HG03175 (cell line): ENCODE measurements at regions not wholly inside any gene's neighbourhood (a gene's known extent, or its start where the extent isn't known, plus 50 kb on each side); places are given as distances from the start of the nearest gene placed in this dataset.

ENCODE experiments used
- ATAC-seq: cut with Tn5 transposase; IDR thresholded peaks from one replicate; pipeline ENCODE4 v1.9.1; 2021; ENCODE audit warnings: mild to moderate bottlenecking, moderate library complexity; ENCODE audit not compliant: unreplicated experiment

- ATAC-seq = no peak
Measured at GRCh38 chr4:138085736-138086305, 156.3 kb downstream of the SLC7A11 start.

DNA sequence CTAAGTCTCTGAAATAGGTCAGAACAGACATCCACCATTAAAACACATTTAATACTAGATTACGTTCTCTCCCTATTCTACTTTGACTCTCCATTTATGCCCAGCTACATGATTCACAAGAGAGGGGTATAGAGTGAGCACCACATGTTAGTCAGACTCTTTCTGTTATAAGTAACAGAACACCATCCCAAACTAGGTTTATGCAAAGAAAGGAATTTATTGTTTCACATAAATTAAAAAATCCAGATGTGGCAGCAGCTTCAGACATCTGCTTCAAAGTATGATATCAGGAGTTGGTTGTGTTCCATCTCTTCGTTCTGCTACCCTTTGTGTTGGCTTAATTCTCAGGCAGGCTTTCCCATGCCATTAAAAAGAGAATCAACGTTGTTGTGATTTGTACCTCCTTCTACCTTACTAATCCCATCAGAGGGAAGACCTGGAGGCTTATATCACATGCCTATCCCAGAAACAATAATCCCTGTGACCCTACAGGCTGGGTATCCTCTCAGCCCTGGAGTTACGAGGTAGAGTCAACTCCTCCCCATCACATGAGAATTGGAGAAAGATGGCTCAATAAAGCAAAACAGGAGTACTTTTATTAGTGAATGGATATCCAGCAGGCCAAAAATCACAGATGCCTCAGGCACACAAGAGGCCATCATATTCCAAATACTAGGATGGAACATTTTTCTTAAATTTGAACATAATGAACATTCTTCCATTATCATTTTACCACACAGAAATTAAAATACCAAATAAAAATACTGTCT lies 163.2 kb downstream of the SLC7A11 start:
- ATAC-seq = no peak

GRCh38 chr4:138078253-138078652 lies 163.9 kb downstream of the SLC7A11 start:
- no peak for ATAC-seq

GRCh38 chr4:138076561-138076960 lies 165.6 kb downstream of the SLC7A11 start:
- no peak for ATAC-seq

DNA sequence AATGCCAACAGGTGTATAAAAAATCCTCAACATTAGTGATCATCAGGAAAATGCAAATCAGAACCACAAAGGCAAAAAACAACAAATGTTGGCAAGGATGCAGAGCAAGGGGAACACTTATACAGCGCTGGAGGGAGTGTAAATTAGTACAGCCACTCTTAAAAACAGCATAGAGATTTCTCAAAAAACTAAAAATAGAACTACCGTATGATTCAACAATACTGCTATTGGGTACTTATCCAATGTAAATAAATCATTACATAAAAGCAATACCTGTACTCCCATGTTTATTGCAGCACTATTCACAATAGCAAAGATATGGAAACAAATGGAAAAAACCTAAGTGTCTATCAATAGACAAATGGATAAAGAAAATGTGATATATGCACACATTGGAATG lies 171.3 kb downstream of the SLC7A11 start:
- no peak for ATAC-seq

- no peak for ATAC-seq
Measured at GRCh38 chr4:138063581-138063980, 178.6 kb downstream of the SLC7A11 start.

DNA sequence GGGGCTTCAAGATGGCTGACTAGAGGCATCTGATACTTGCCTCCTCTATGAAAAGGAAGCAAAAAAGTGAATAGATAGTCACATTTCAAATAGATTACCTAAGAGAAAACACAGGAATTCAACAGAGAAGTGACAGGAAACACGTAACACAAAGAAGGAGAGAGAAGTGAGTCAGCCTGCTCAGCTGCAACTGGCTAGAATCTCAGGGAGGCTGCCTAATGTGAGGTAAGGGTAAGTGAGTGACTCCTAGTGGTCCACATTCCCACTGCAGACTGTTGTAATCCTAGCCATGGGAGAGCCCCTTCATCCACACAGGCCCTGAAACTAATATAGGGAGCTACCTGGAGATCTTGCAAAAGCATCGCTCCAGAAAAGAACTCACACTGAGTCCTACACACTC lies 179.2 kb downstream of the SLC7A11 start:
- ATAC-seq = no peak

DNA sequence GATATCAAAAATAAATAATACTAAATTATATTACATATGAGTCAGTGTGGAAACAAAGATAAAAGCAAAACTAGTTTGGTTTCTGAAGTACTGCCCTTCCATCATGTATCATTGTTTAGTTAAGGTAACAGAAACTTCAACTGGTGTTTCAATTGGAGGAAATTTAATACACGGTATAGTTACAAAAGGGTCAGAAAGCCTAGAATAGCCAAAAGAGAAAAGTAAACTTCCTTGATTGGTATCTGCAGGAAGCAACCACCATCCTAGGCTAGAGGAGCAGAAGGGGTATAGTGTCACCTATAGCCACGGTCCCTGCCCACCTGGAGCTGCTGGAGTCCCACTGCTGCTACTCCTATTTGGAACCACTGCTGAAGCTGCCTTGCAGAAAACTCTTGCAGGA lies 185.6 kb downstream of the SLC7A11 start:
- no peak for ATAC-seq

GRCh38 chr4:138055890-138056289 lies 186.3 kb downstream of the SLC7A11 start:
- no peak for ATAC-seq

DNA sequence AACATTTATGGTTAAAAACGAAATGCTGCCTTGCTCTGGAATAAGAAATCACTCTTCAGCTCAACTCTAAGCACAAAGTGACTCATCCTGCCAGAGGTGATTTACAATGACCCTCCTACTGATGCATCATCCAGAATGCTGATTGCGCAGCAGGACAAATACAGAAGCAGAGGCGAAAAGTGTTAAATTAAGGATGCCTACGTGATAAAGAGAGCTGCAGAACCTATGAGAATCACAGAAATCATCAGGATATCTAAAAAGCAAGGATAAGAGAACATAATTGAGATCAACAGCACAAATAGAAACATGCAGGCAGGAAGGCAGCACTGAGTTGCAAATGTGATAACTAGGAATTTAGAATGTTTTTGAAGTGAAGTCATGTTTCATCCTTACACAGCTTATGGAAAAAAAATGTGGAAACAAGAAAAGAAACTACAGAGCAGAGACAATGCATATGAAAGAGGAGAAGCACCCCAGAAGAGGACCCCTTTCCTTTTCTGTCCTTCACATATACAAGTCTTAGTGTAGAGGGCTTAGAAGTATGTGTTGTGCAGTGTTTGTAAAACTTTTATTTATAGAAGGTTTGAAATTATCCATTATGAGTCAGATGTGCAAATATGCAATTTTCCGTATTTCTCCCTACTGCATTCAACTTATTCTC lies 188.4 kb downstream of the SLC7A11 start:
- no peak for ATAC-seq

DNA sequence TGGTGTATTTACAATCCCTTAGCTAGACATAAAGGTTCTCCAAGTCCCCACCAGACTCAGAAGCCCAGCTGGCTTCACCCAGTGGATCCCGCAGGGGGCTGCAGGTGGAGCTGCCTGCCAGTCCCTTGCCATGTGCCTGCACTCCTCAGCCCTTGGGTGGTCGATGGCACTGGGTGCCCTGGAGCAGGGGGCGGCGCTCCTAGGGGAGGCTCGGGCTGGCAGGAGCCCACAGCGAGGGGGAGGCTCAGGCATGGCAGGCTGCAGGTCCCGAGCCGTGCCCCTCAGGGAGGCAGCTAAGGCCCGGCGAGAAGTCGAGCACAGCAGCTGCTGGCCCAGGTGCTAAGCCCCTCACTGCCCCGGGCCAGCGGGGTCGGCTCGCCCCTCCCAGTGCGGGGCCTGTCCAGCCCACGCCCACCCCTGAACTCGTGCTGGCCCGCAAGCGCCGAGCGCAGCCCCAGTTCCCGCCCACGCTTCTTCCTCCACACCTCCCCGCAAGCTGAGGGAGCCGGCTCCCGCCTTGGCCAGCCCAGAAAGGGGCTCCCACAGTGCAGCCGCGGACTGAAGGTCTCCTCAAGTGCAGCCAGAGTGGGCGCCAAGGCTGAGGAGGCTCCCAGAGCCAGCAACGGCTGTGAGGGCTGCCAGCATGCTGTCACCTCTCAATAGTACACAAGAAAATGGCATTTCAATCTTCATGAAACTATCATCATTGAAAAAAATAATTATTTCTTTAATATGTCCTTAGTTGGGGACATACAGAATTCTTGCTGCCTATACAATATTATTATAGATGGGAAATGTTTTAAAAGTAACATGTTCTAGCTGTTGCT lies 189.1 kb downstream of the SLC7A11 start:
- no peak for ATAC-seq

GRCh38 chr4:138051157-138051556 lies 191.0 kb downstream of the SLC7A11 start:
- no peak for ATAC-seq

DNA sequence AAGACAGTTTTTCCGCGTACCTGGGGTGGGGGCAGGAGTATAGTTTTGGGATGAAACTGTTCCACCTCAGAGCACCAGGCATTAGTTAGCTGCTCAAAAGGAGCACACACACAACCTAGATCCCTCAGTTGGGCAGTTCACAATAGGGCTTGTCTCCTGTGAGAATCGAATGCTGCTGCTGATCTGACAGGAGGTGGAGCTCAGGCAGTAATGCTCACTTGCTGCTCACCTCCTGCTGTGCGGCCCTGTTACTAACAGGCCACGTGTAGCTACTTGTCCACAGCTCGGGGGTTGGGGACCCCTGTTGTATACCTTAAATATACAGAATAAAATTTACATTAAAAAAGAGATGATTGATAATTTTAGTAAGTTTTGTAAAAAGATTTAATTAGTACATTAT lies 191.5 kb downstream of the SLC7A11 start:
- ATAC-seq = no peak

DNA sequence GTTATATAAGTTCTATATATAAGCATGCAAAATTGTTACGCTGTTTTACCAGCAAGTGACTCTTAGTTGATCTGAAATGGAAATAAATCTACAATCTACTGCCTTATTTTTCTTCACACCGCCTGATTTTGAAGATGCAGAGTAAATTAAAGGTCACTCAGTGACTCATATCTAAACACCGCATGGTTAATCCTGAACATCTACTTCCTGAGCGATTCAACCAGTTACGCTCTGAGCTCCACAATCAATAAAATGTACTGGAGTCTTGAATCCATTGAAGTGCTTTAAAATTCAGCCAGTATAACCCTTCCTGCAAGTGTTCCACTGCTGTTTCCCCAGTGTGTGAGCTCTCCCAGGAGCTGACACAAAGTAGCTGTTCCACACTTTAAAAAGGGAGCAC lies 192.8 kb downstream of the SLC7A11 start:
- no peak for ATAC-seq

GRCh38 chr4:138047290-138047689 lies 194.9 kb downstream of the SLC7A11 start:
- no peak for ATAC-seq

- ATAC-seq = no peak
Measured at GRCh38 chr4:138045036-138045435, 197.1 kb downstream of the SLC7A11 start.

- ATAC-seq = no peak
Measured at GRCh38 chr4:138039010-138039409, 203.1 kb downstream of the SLC7A11 start.

DNA sequence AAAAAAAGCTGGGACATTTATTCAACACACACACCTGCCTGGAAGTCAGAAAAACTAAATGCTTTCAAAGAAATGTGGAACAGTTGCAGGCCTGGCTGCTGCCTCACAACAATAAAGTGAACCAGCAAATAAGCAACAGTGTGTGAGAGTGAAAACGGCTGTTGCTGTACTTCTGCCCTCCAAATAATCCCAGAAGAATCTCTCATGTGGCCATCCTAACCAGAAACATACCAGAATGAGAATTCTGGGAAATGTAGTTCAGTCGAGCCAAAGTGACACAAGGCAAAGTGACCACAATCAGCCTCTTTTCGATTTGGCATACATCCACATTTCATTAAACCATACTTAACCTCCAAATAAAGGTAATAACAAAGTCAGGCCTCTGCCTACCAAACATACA lies 204.5 kb downstream of the SLC7A11 start:
- ATAC-seq = no peak

- peak; percentile 100 for ATAC-seq
Measured at GRCh38 chr4:138035781-138036258, 206.3 kb downstream of the SLC7A11 start.

DNA sequence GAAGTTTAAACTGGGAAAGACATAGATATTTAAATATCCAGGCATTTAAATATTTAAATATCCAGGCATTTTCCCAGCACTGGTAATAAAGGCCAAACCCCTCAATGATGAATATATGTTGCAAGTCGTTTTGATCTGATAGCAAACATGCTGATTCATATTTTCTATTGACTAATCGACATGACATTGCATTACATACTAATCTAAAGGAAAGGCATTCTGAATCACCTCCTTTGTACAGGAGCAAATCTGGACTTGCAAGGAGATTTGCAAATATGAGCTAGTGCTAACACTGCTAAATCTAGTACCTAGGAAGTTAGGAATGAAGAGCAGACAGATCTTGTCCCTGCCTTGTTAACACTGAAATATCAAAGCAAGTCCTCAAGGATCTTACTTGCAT lies 207.3 kb downstream of the SLC7A11 start:
- ATAC-seq = no peak

GRCh38 chr4:138032222-138032621 lies 209.9 kb downstream of the SLC7A11 start:
- ATAC-seq = no peak
